Mesenchymal stem cell (in vitro differentiated cells and primary cell): ENCODE measurements at regions not wholly inside any gene's neighbourhood (a gene's known extent, or its start where the extent isn't known, plus 50 kb on each side); places are given as distances from the start of the nearest gene placed in this dataset.

Experiments used
- DNase-seq: peaks from one replicate; pipeline ENCODE4 v3.0.0-alpha.2; 2013
- H2AFZ ChIP-seq: one replicate; pipeline ENCODE4 v1.6.1; 2013; ENCODE audit warnings: low read depth, mild to moderate bottlenecking, control low read depth, inconsistent platforms, low read length, moderate library complexity
- H2AK5ac ChIP-seq: 2 replicates; pipeline ENCODE4 v1.6.1; 2013; ENCODE audit warnings: low read length, moderate library complexity, mild to moderate bottlenecking, inconsistent platforms; ENCODE audit not compliant: severe bottlenecking
- H2BK120ac ChIP-seq: one replicate; pipeline ENCODE4 v1.6.1; 2013; ENCODE audit warnings: low read depth, mild to moderate bottlenecking, inconsistent platforms, low read length, moderate library complexity
- H2BK12ac ChIP-seq, 2 experiments: one replicate each; pipeline ENCODE4 v1.6.1; 2013; ENCODE audit warnings: inconsistent platforms in 2 of 2, low read length in 2 of 2, mild to moderate bottlenecking in 2 of 2, moderate library complexity in 2 of 2, control low read depth in 1 of 2
- H2BK15ac ChIP-seq: one replicate; pipeline ENCODE4 v1.6.1; 2013; ENCODE audit warnings: mild to moderate bottlenecking, low read depth, inconsistent platforms; ENCODE audit not compliant: poor library complexity, severe bottlenecking
- H2BK5ac ChIP-seq: 2 replicates; pipeline ENCODE4 v1.6.1; 2013; ENCODE audit warnings: low read depth, mild to moderate bottlenecking, low read length, control low read depth, inconsistent platforms; ENCODE audit not compliant: poor library complexity, severe bottlenecking
- H3K14ac ChIP-seq, 2 experiments: one replicate each; pipeline ENCODE4 v1.6.1; 2013; ENCODE audit warnings: inconsistent platforms in 2 of 2, low read length in 2 of 2, control low read depth in 1 of 2, mild to moderate bottlenecking in 1 of 2, moderate library complexity in 1 of 2
- H3K18ac ChIP-seq, 2 experiments: one replicate each; pipeline ENCODE4 v1.6.1; 2013; ENCODE audit warnings: inconsistent platforms in 2 of 2, low read length in 2 of 2, control low read depth in 1 of 2, low read depth in 1 of 2, mild to moderate bottlenecking in 1 of 2
- H3K23ac ChIP-seq, 2 experiments: one replicate each; pipeline ENCODE4 v1.6.1; 2013; ENCODE audit warnings: inconsistent platforms in 2 of 2, low read length in 2 of 2, mild to moderate bottlenecking in 2 of 2, moderate library complexity in 2 of 2, control low read depth in 1 of 2
- H3K27ac ChIP-seq: 2 replicates; pipeline ENCODE4 v1.5.1; 2013; ENCODE audit warnings: mild to moderate bottlenecking, moderate library complexity, low read length, control low read depth, inconsistent platforms; ENCODE audit not compliant: poor library complexity, severe bottlenecking
- H3K27me3 ChIP-seq, 2 experiments: 2 replicates each; pipeline versions ENCODE4 v1.6.1 to v1.7.0; 2013; ENCODE audit warnings: low read length in 2 of 2, mild to moderate bottlenecking in 2 of 2, moderate library complexity in 2 of 2, control low read depth in 1 of 2, inconsistent platforms in 1 of 2; ENCODE audit not compliant: control insufficient read depth in 1 of 2, insufficient read depth in 1 of 2
- H3K36me3 ChIP-seq, 2 experiments: 2 replicates each; pipeline versions ENCODE4 v1.6.1 to v1.7.0; 2013; ENCODE audit warnings: low read length in 2 of 2, control low read depth in 1 of 2, inconsistent platforms in 1 of 2, low read depth in 1 of 2, mild to moderate bottlenecking in 1 of 2; ENCODE audit not compliant: insufficient read depth in 2 of 2, control insufficient read depth in 1 of 2
- H3K4ac ChIP-seq, 2 experiments: one replicate each; pipeline ENCODE4 v1.6.1; 2013; ENCODE audit warnings: inconsistent platforms in 2 of 2, low read length in 2 of 2, mild to moderate bottlenecking in 2 of 2, moderate library complexity in 2 of 2, control low read depth in 1 of 2, low read depth in 1 of 2
- H3K4me1 ChIP-seq: 2 replicates; pipeline ENCODE4 v1.6.1; 2013; ENCODE audit warnings: low read depth, low read length, control low read depth; ENCODE audit not compliant: control insufficient read depth, insufficient read depth
- H3K4me2 ChIP-seq: 2 replicates; pipeline ENCODE4 v1.6.1; 2013; ENCODE audit warnings: low read length, mild to moderate bottlenecking, inconsistent platforms; ENCODE audit not compliant: poor library complexity, severe bottlenecking
- H3K4me3 ChIP-seq, 2 experiments: 2 replicates each; pipeline versions ENCODE4 v1.5.1 to v1.7.0; 2013; ENCODE audit warnings: low read length in 2 of 2, mild to moderate bottlenecking in 2 of 2, control low read depth in 1 of 2, low read depth in 1 of 2; ENCODE audit not compliant: insufficient read depth in 1 of 2
- H3K79me1 ChIP-seq: replicated peaks from 2 replicates; pipeline ENCODE4 v1.6.1; 2013; ENCODE audit warnings: mild to moderate bottlenecking, control low read depth, low read length, inconsistent platforms; ENCODE audit not compliant: poor library complexity, severe bottlenecking
- H3K9ac ChIP-seq: 2 replicates; pipeline ENCODE4 v1.7.0; 2013; ENCODE audit warnings: mild to moderate bottlenecking, low read length, moderate library complexity
- H3K9me3 ChIP-seq: 2 replicates; pipeline ENCODE4 v1.7.0; 2013; ENCODE audit warnings: mild to moderate bottlenecking, low read length; ENCODE audit not compliant: control insufficient read depth
- H4K8ac ChIP-seq: one replicate; pipeline ENCODE4 v1.6.1; 2013; ENCODE audit warnings: inconsistent platforms, mild to moderate bottlenecking, low read length, moderate library complexity
- H4K91ac ChIP-seq: one replicate; pipeline ENCODE4 v1.6.1; 2013; ENCODE audit warnings: mild to moderate bottlenecking, low read length, inconsistent platforms
- WGBS: methylation state at CpG from one replicate; pipeline ENCODE4 v1.1.7; 2013; ENCODE audit warnings: mixed read lengths; 5-methylcytosine and 5-hydroxymethylcytosine counted together

DNA sequence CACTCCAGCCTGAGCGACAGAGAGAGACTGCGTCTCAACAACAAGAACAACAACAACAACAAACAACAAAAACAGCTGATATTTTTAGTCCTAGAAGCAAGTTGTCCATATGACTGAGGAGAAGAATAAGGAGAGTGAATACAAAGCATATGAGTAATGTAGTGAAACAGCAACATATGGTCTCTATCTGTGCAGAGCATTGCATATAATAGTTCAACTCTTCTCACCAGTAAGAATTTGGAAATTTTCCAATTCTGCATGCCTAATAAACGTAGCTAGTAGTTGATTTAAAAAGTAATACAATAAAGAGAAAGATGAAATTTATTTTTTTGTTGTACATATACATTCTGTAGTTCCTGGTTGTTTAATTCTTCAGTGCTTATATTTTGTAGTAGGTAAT, 129.7 kb upstream of the FAM83B start:
- no peak for DNase-seq
- Histone ChIP-seq H2BK12ac (no peak overlapping the region), H3K14ac (no peak overlapping the region), H2BK15ac (no peak overlapping the region), H3K27ac (no peak overlapping the region), H3K4me1 (no peaks in the 10 kb centered on the region), H2AK5ac (no peak overlapping the region), H3K27me3 (no peaks in the 10 kb centered on the region), H3K4me3 (no peak overlapping the region), H2AFZ (no peak overlapping the region), H3K23ac (no peak overlapping the region), H3K79me1 (no peaks in the 10 kb centered on the region), H3K9ac (no peak overlapping the region), H3K4me2 (no peak overlapping the region), H4K8ac (no peak overlapping the region), H4K91ac (no peak overlapping the region), H2BK120ac (no peak overlapping the region), H3K18ac (no peak overlapping the region), H2BK5ac (no peak overlapping the region), H3K4ac (no peak overlapping the region), H3K9me3 (no peaks in the 10 kb centered on the region), H3K36me3 (no peaks in the 10 kb centered on the region)
- WGBS, result 100% methylated on average over 1 of the region's 3 CpGs

DNA sequence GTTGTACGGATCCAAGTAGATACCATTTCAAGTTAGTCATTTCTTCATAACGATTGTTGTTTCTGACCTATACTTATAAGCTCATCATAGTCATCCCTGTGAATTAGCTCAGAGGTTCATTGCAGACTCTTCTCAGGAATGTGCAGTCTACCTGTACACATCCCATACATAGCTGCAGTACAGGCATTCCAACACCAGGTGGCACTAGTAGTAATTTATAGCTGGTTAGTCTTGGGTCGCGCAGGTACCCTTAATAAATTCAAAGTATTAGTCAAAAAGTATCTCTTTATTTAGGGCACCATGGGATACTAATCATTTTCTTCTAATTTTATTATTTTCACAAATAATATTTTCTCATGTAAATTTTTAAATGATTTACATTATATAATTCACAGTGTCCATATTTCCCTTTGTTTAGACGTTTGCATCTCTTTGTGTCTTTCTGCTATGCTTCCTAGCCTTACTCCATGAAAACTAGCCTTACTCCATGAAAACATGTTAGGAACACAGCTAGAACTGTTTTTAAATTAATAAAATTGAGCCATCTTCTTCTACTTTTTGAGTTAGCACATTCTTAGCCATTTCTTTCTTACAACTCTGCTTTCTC, 128.6 kb upstream of the FAM83B start:
- Histone ChIP-seq H3K4ac (no peak overlapping the region), H2BK12ac (no peak overlapping the region), H3K36me3 (no peaks in the 10 kb centered on the region), H3K4me1 (no peaks in the 10 kb centered on the region), H3K27me3 (no peaks in the 10 kb centered on the region), H3K9me3 (no peaks in the 10 kb centered on the region), H3K9ac (no peak overlapping the region), H3K27ac (no peak overlapping the region), H4K91ac (no peak overlapping the region), H4K8ac (no peak overlapping the region), H3K4me3 (no peak overlapping the region), H3K23ac (no peak overlapping the region), H2AK5ac (no peak overlapping the region), H3K79me1 (no peaks in the 10 kb centered on the region), H2BK5ac (no peak overlapping the region), H3K14ac (no peak overlapping the region), H2BK120ac (no peak overlapping the region), H3K4me2 (no peak overlapping the region), H2BK15ac (no peak overlapping the region), H2AFZ (no peak overlapping the region), H3K18ac (no peak overlapping the region)
- DNase-seq, result peak; percentile 58
- 80% methylated on average over 1 of the region's 5 CpGs for WGBS

DNA sequence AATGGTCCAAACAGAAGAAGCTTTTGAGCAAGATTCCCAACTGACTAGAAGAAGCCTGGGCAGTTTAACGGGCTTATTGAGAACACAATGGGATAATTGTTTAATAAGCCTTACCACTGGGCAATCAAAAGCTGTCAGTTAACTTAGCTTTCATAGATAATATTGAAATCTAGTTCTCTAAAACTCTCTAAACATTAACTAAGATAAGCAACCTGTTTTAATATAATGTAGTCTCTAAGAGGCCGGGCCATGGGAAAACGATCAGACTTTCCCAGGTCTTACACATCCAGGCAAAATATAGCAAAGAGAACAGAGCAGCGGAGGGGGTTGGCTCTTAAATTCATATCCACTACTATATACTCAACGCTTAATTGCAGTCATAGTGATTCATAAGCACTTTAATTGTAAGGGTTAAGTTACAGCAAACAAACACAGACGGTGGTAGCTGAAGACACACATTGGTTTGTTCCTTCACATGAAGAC, 128.0 kb upstream of the FAM83B start:
- Histone ChIP-seq H4K91ac (no peak overlapping the region), H3K27ac (no peak overlapping the region), H3K14ac (no peak overlapping the region), H3K9me3 (no peaks in the 10 kb centered on the region), H3K79me1 (no peaks in the 10 kb centered on the region), H3K4me1 (no peaks in the 10 kb centered on the region), H3K18ac (no peak overlapping the region), H2BK5ac (peak overlapping the region; percentile 4), H2BK120ac (no peak overlapping the region), H2AK5ac (no peak overlapping the region), H3K4me2 (no peak overlapping the region), H2BK12ac (no peak overlapping the region), H3K27me3 (no peaks in the 10 kb centered on the region), H3K36me3 (no peaks in the 10 kb centered on the region), H3K23ac (no peak overlapping the region), H3K4ac (no peak overlapping the region), H2BK15ac (no peak overlapping the region), H4K8ac (no peak overlapping the region), H2AFZ (no peak overlapping the region), H3K4me3 (no peak overlapping the region), H3K9ac (no peak overlapping the region)
- no peak for DNase-seq
- WGBS, result 100% methylated on average over 3 of the region's 6 CpGs

DNA sequence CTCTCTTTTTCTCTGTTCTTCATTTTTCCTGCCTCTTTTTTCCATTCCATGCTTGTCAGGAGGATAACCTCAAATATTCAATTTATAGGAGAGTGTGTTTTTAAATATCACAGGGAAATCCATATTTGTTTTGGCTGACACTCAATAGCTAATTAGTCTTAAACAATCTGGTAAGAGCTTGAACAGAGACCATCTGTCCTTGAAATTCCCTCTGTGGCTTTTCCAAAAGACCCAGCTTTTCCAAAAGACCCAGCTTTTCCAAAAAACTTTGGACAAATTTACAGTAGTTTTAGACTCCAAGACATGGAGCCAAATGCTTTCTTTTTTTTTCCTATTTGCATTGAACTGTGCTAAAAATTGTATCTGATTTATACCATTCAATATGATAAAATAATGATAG, 127.4 kb upstream of the FAM83B start:
- DNase-seq, result no peak
- H3K9ac ChIP-seq, result no peak overlapping the region
- no peak overlapping the region for H2BK120ac ChIP-seq
- H3K27me3 ChIP-seq, result no peaks in the 10 kb centered on the region
- H3K27ac ChIP-seq, result no peak overlapping the region
- H2AFZ ChIP-seq, result no peak overlapping the region
- H3K4me2 ChIP-seq, result no peak overlapping the region
- no peak overlapping the region for H3K4me3 ChIP-seq
- H4K91ac ChIP-seq, result no peak overlapping the region
- no peaks in the 10 kb centered on the region for H3K36me3 ChIP-seq
- no peaks in the 10 kb centered on the region for H3K9me3 ChIP-seq
- H3K23ac ChIP-seq, result no peak overlapping the region
- no peak overlapping the region for H2BK15ac ChIP-seq
- H3K4ac ChIP-seq, result no peak overlapping the region
- H2BK12ac ChIP-seq, result no peak overlapping the region
- no peak overlapping the region for H3K18ac ChIP-seq
- no peak overlapping the region for H3K14ac ChIP-seq
- no peak overlapping the region for H2AK5ac ChIP-seq
- H2BK5ac ChIP-seq, result no peak overlapping the region
- H4K8ac ChIP-seq, result no peak overlapping the region
- H3K79me1 ChIP-seq, result no peaks in the 10 kb centered on the region
- no peaks in the 10 kb centered on the region for H3K4me1 ChIP-seq
